HEK293 (cell line): ENCODE measurements at regions not wholly inside any gene's neighbourhood (a gene's known extent, or its start where the extent isn't known, plus 50 kb on each side); places are given as distances from the start of the nearest gene placed in this dataset.

Experiments used
- CTCF ChIA-PET: fragments of 350-600 bp; formaldehyde crosslinking; extraction: SDS; loops from one replicate; lab custom pipeline; 2021; ENCODE audit warnings: antibody characterized with exemption; lab: Yijun Ruan, JAX
- POLR2A ChIA-PET: fragments of 300-600 bp; formaldehyde crosslinking; extraction: SDS; loops from one replicate; lab custom pipeline; 2020; ENCODE audit warnings: antibody characterized with exemption, inconsistent platforms; lab: Yijun Ruan, JAX
- H3K27ac ChIP-seq: fragments of 200-500 bp; sonication (Bioruptor generic); 2 replicates; pipeline ENCODE4 v1.5.1; 2014; ENCODE audit warnings: low read depth, low read length, control low read depth, inconsistent platforms; ENCODE audit errors: extremely low read depth
- H3K36me3 ChIP-seq, 2 experiments: fragments of 200-500 bp in 1 of 2; sonication (Bioruptor generic) in 1 of 2; 1 replicate in 1 of 2; 2 replicates in 1 of 2; pipeline ENCODE4 v1.5.1; 2014 to 2017; ENCODE audit warnings: inconsistent platforms in 2 of 2, low read length in 2 of 2; ENCODE audit not compliant: control insufficient read depth in 2 of 2, insufficient read depth in 1 of 2
- H3K4me1 ChIP-seq: fragments of 200-500 bp; sonication (Bioruptor generic); 2 replicates; pipeline ENCODE4 v1.5.1; 2014; ENCODE audit warnings: mild to moderate bottlenecking, low read length, inconsistent platforms; ENCODE audit not compliant: control insufficient read depth, insufficient read depth
- H3K4me3 ChIP-seq: 2 replicates; pipeline ENCODE4 v1.5.1; 2011; ENCODE audit warnings: low read depth, mild to moderate bottlenecking, control low read depth, low read length, moderate library complexity
- H3K9me3 ChIP-seq: fragments of 200-500 bp; sonication (Bioruptor generic); 2 replicates; pipeline ENCODE4 v1.5.1; 2014; ENCODE audit warnings: low read depth, low read length, inconsistent platforms; ENCODE audit not compliant: control insufficient read depth, insufficient read depth
- EGR2 ChIP-seq: fragments of 450-650 bp; formaldehyde crosslinking; IDR thresholded peaks from 2 replicates; pipeline ENCODE4 v1.5.1; 2016; ENCODE audit warnings: low read depth, missing biosample characterization, missing genetic modification characterization
- GLIS2 ChIP-seq: fragments of 450-650 bp; formaldehyde crosslinking; IDR thresholded peaks from 2 replicates; pipeline ENCODE4 v1.5.1; 2016; ENCODE audit warnings: missing biosample characterization, missing genetic modification characterization
- HOXA7 ChIP-seq: sonication (generic); formaldehyde crosslinking; IDR thresholded peaks from 2 replicates; pipeline ENCODE4 v1.8.1; 2022; ENCODE audit warnings: missing genetic modification reagents, borderline replicate concordance
- HOXD13 ChIP-seq: sonication (generic); formaldehyde crosslinking; IDR thresholded peaks from 2 replicates; pipeline ENCODE4 v1.8.0; 2022; ENCODE audit warnings: missing genetic modification reagents, borderline replicate concordance
- IKZF3 ChIP-seq: fragments of 450-650 bp; IDR thresholded peaks from 2 replicates; pipeline ENCODE4 v1.5.0; 2018; ENCODE audit warnings: missing biosample characterization, mild to moderate bottlenecking, missing genetic modification characterization, moderate library complexity
- KLF8 ChIP-seq: fragments of 450-650 bp; formaldehyde crosslinking; IDR thresholded peaks from 2 replicates; pipeline ENCODE4 v1.5.1; 2016; ENCODE audit warnings: missing biosample characterization, missing genetic modification characterization
- SP2 ChIP-seq: fragments of 450-650 bp; formaldehyde crosslinking; IDR thresholded peaks from 2 replicates; pipeline ENCODE4 v1.5.1; 2016; ENCODE audit warnings: missing biosample characterization, missing genetic modification characterization
- YY2 ChIP-seq: fragments of 450-650 bp; formaldehyde crosslinking; IDR thresholded peaks from 2 replicates; pipeline ENCODE4 v1.5.1; 2016; ENCODE audit warnings: missing biosample characterization, missing genetic modification characterization
- ZBTB17 ChIP-seq: fragments of 450-650 bp; formaldehyde crosslinking; IDR thresholded peaks from 2 replicates; pipeline ENCODE4 v1.5.1; 2016; ENCODE audit warnings: missing biosample characterization, missing genetic modification characterization
- ZBTB6 ChIP-seq: fragments of 450-650 bp; formaldehyde crosslinking; IDR thresholded peaks from 2 replicates; pipeline ENCODE4 v1.5.1; 2017; ENCODE audit warnings: missing biosample characterization, missing genetic modification characterization
- ZFHX2 ChIP-seq: fragments of 450-650 bp; formaldehyde crosslinking; conservative IDR thresholded peaks from 2 replicates; pipeline ENCODE4 v1.5.1; 2016; ENCODE audit warnings: missing biosample characterization, missing genetic modification characterization
- ZFP37 ChIP-seq: fragments of 450-650 bp; formaldehyde crosslinking; IDR thresholded peaks from 2 replicates; pipeline ENCODE4 v1.5.1; 2016; ENCODE audit warnings: missing biosample characterization, missing genetic modification characterization
- ZNF132 ChIP-seq: fragments of 450-650 bp; formaldehyde crosslinking; IDR thresholded peaks from 2 replicates; pipeline ENCODE4 v1.5.1; 2017; ENCODE audit warnings: missing biosample characterization, missing genetic modification characterization, borderline replicate concordance
- ZNF133 ChIP-seq: fragments of 450-650 bp; formaldehyde crosslinking; IDR thresholded peaks from 2 replicates; pipeline ENCODE4 v1.5.1; 2016; ENCODE audit warnings: missing biosample characterization, missing genetic modification characterization
- ZNF16 ChIP-seq: fragments of 450-650 bp; formaldehyde crosslinking; IDR thresholded peaks from 2 replicates; pipeline ENCODE4 v1.5.1; 2016; ENCODE audit warnings: low read depth, missing biosample characterization, missing genetic modification characterization
- ZNF239 ChIP-seq: fragments of 450-650 bp; formaldehyde crosslinking; IDR thresholded peaks from 2 replicates; pipeline ENCODE4 v1.5.1; 2016; ENCODE audit warnings: missing biosample characterization, missing genetic modification characterization
- ZNF335 ChIP-seq: fragments of 450-650 bp; formaldehyde crosslinking; conservative IDR thresholded peaks from 2 replicates; pipeline ENCODE4 v1.5.1; 2016; ENCODE audit warnings: missing biosample characterization, missing genetic modification characterization
- ZNF362 ChIP-seq: fragments of 450-650 bp; formaldehyde crosslinking; IDR thresholded peaks from 2 replicates; pipeline ENCODE4 v1.5.1; 2016; ENCODE audit warnings: missing biosample characterization, missing genetic modification characterization
- ZNF394 ChIP-seq: fragments of 450-650 bp; formaldehyde crosslinking; IDR thresholded peaks from 2 replicates; pipeline ENCODE4 v1.5.1; 2016; ENCODE audit warnings: missing biosample characterization, missing genetic modification characterization, mild to moderate bottlenecking, moderate library complexity, borderline replicate concordance
- ZNF426 ChIP-seq: fragments of 450-650 bp; formaldehyde crosslinking; IDR thresholded peaks from 2 replicates; pipeline ENCODE4 v1.5.1; 2017; ENCODE audit warnings: missing biosample characterization, missing genetic modification characterization, mild to moderate bottlenecking, inconsistent platforms, moderate library complexity
- ZNF488 ChIP-seq: fragments of 450-650 bp; formaldehyde crosslinking; IDR thresholded peaks from 2 replicates; pipeline ENCODE4 v1.5.1; 2016; ENCODE audit warnings: missing biosample characterization, missing genetic modification characterization
- ZNF510 ChIP-seq: fragments of 450-650 bp; formaldehyde crosslinking; IDR thresholded peaks from 2 replicates; pipeline ENCODE4 v1.5.1; 2018; ENCODE audit warnings: mild to moderate bottlenecking, missing genetic modification characterization, missing biosample characterization; ENCODE audit not compliant: insufficient replicate concordance
- ZNF624 ChIP-seq: fragments of 450-650 bp; formaldehyde crosslinking; IDR thresholded peaks from 2 replicates; pipeline ENCODE4 v1.5.1; 2017; ENCODE audit warnings: missing biosample characterization, missing genetic modification characterization
- ZNF626 ChIP-seq: fragments of 450-650 bp; sonication (Bioruptor Pico); formaldehyde crosslinking; IDR thresholded peaks from 2 replicates; pipeline ENCODE4 v1.5.1; 2018; ENCODE audit warnings: missing biosample characterization, missing genetic modification characterization, inconsistent platforms
- ZNF777 ChIP-seq: fragments of 450-650 bp; formaldehyde crosslinking; IDR thresholded peaks from 2 replicates; pipeline ENCODE4 v1.5.1; 2017; ENCODE audit warnings: missing biosample characterization, missing genetic modification characterization, borderline replicate concordance
- ZNF792 ChIP-seq: fragments of 450-650 bp; formaldehyde crosslinking; IDR thresholded peaks from 2 replicates; pipeline ENCODE4 v1.5.1; 2016; ENCODE audit warnings: missing biosample characterization, missing genetic modification characterization
- ZNF830 ChIP-seq: fragments of 450-650 bp; IDR thresholded peaks from 2 replicates; pipeline ENCODE4 v1.5.0; 2018; ENCODE audit warnings: missing biosample characterization, missing genetic modification characterization, low read depth, mild to moderate bottlenecking, moderate library complexity

GRCh38 chr1:5765997-5766913 is 226.0 kb downstream of the NPHP4 start:
- H3K4me1 ChIP-seq, result no peaks in the 10 kb centered on the region
- H3K36me3 ChIP-seq, result no peaks in the 10 kb centered on the region
- CTCF ChIA-PET, result interaction anchor here (0.7 kb wide), 1 partner anchor 553 kb away, joined by 4 read pairs; no protein-coding TSS in a partner anchor
- POLR2A ChIA-PET, result no interaction called here
- no peaks in the 10 kb centered on the region for H3K9me3 ChIP-seq
- TF ChIP-seq HOXD13 (CRISPR knock-in tag) (no peak), EGR2 (tag by site-specific recombination) (peak; percentile 28), ZNF830 (tag by site-specific recombination) (no peak), SP2 (tag by site-specific recombination) (no peak), ZNF394 (tag by site-specific recombination) (no peak), ZNF16 (no peak), ZFHX2 (tag by site-specific recombination) (peak; percentile 41), GLIS2 (tag by site-specific recombination) (no peak), HOXA7 (CRISPR knock-in tag) (no peak), ZNF777 (no peak), ZNF510 (no peak), ZBTB6 (tag by site-specific recombination) (no peak), ZNF626 (tag by site-specific recombination) (no peak), ZNF335 (no peak)
- TF ChIP-seq, all 188 proteins: peak for 2
- no peak overlapping the region for H3K27ac ChIP-seq
- no peak overlapping the region for H3K4me3 ChIP-seq

GRCh38 chr1:5765483-5765882 is 226.7 kb downstream of the NPHP4 start:
- Histone ChIP-seq H3K27ac (no peak overlapping the region), H3K9me3 (no peaks in the 10 kb centered on the region), H3K4me3 (no peak overlapping the region), H3K4me1 (no peaks in the 10 kb centered on the region), H3K36me3 (no peaks in the 10 kb centered on the region)
- ChIA-PET POLR2A (no interaction called here), CTCF (no interaction called here)
- no peak for TF ChIP-seq ZNF792 (tag by site-specific recombination)
- TF ChIP-seq ZBTB17, result no peak
- TF ChIP-seq KLF8 (tag by site-specific recombination), result no peak
- no peak for TF ChIP-seq IKZF3
- TF ChIP-seq, all 188 proteins: peak for 0

- no peaks in the 10 kb centered on the region for H3K4me1 ChIP-seq
- CTCF ChIA-PET, result interaction anchor here (0.6 kb wide), 1 partner anchor 29 kb away, joined by 3 read pairs; no protein-coding TSS in a partner anchor
- TF ChIP-seq ZFP37 (no peak), YY2 (tag by site-specific recombination) (no peak), ZNF133 (no peak), ZNF362 (tag by site-specific recombination) (no peak), ZNF132 (tag by site-specific recombination) (no peak), ZNF426 (tag by site-specific recombination) (no peak), ZNF239 (tag by site-specific recombination) (no peak), ZNF624 (no peak), ZNF488 (tag by site-specific recombination) (no peak), ZBTB17 (no peak)
- POLR2A ChIA-PET, result no interaction called here
- no peak overlapping the region for H3K4me3 ChIP-seq
- H3K9me3 ChIP-seq, result no peaks in the 10 kb centered on the region
- H3K27ac ChIP-seq, result no peak overlapping the region
- no peaks in the 10 kb centered on the region for H3K36me3 ChIP-seq
Measured at GRCh38 chr1:5764959-5765358, 227.3 kb downstream of the NPHP4 start.
